NCI-H748 (cell line): ENCODE measurements at regions not wholly inside any gene's neighbourhood (a gene's known extent, or its start where the extent isn't known, plus 50 kb on each side); places are given as distances from the start of the nearest gene placed in this dataset.
A peak's percentile ranks its signal among the peaks of the same experiment; 100 is the strongest.

Experiments
- DNase-seq: peaks from one replicate; lab custom pipeline; 2025; ENCODE audit not compliant: unreplicated experiment; lab: John Stamatoyannopoulos, UW

GRCh38 chr13:80599765-80600164 lies 258.8 kb upstream of the SPRY2 start:
- no peak for DNase-seq

GRCh38 chr13:80598189-80598588 lies 257.3 kb upstream of the SPRY2 start:
- no peak for DNase-seq

- DNase-seq = peak; percentile 3
These were observed 251.2 kb upstream of the SPRY2 start for GRCh38 chr13:80591976-80592740.

GRCh38 chr13:80590551-80590950 lies 249.6 kb upstream of the SPRY2 start:
- no peak for DNase-seq

GRCh38 chr13:80586356-80586755 lies 245.4 kb upstream of the SPRY2 start:
- no peak for DNase-seq

DNA sequence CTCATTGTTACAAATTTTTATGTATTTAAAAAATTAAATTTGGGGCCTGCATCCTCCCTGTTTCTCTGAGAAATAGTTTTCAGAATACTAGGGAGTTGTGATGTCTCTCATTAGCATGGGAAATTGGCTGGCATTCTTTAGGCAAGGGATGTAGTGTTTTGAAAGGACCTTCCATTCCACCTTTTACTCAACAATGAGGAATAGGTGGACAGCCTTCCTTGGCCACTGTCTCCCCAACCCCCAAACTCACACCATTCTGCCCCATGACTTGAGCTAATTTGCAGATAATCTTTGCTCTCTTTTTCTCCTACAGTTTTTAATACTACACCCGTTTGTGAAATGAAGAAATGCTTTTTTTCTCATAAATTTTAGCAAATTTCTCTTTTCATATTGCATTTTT lies 244.6 kb upstream of the SPRY2 start:
- no peak for DNase-seq

- DNase-seq = no peak
These were observed 243.9 kb upstream of the SPRY2 start for GRCh38 chr13:80584785-80585184.

GRCh38 chr13:80584306-80584705 lies 243.4 kb upstream of the SPRY2 start:
- DNase-seq = no peak

DNA sequence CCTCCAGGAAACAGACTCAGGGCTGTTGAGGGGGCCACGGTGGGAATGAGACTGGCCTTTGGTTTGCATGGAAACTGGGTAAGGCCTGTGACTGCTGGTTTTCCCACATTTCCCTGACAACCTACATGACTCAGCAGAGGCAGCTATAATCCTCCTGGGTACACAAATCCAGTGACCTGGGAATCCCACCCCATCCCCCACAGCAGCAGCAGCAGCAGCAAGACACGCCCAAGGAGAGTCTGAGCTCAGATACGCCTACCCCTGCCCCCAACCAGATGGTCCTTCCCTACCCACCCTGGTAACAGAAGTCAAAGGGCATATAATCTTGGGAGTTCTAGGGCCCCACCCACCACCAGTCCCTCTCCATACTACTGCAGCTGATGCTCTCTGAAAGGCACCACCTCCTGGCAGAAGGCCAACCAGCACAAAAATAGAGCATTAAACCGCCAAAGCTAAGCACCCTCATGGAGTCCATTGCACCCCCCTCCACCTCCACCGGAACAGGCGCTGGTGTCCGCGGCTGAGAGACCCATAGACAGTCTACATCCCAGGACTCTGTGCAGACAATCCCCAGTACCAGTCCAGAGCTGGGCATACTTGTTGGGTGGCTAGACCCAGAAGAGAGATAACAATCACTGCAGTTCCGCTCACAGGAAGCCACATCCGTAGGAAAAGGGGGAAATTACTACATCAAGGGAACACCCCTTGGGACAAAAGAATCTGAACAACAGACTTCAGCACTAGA lies 237.2 kb upstream of the SPRY2 start:
- peak; percentile 39 for DNase-seq

GRCh38 chr13:80577285-80577684 lies 236.4 kb upstream of the SPRY2 start:
- DNase-seq = no peak

DNA sequence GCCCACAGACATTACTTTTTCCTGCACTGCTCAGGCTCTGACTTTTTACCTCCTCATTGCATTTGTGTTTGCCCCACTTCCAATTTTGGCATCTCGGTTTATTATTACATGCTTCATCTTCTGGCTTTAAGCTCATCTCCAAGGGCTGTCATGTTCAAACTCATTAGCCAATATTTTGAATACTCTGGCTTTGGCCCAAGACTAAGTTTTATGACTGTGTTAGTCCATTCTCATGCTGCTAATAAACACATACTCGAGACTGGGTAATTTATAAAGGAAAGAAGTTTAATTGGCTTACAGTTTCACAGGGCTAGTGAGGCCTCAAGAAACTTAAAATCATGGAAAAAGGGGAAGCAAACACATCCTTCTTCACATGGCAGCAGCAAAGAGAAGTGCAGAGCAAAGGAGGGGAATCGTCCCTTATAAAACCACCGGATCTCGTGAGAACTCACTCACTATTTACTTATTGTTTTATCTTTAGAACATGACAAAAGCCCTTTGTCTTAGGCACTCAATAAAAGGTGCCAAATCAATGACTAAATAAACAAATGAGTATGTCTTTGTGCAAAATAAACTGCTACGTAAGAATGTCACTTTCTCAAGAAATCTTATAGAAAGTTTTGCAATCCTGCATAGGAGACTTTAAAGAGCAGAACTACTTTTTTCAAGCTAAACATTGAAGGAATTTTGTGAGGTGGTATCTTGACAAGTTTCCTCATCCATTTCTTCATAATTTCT lies 233.4 kb upstream of the SPRY2 start:
- peak; percentile 31 for DNase-seq

DNA sequence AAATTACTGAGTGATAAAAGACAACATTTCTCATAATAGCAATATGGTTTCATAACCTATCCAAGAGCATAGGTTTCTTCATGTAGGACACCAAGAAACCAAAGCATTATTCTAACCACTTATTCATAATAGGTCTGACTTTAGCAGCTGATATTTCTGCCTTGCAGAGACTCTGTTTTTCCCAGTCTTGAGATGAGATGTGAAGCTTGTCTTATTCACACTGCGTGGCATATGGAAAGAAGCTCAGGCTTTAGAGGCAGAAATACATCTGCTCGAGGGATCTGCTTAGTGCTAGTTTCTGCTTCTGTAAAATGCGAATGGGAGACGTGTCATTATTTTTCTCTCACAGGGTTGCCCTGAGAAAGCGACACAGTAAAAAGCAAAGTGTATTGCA lies 232.0 kb upstream of the SPRY2 start:
- peak; percentile 14 for DNase-seq

DNA sequence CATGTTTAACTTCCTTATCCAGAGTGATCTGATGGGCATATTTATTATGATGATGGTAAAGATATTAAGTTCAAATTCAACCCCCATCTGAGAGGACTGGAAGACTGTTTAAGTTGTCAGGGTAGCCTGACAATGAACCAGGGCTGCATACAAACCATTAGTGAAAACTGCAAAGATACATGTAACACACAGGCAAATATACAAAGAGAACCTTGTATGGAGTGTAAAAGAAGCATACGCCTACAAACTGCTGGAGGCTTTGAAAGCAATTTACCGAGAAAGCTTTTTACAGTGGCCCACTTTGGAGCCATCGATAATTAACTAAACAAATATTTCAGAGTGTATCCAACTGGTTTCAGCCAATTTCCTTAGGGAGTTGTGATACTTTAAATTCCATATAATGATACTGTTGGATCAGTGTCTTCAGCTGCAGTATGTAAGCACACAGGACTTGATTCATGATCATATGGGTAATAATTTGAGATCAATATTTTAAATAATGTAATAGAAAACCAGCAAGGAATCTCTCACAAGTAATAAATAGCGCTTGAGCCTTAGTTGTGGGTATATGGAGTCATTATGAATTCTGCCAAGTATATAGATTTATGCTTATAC lies 231.5 kb upstream of the SPRY2 start:
- DNase-seq = peak; percentile 98

- peak; percentile 34 for DNase-seq
These were observed 230.7 kb upstream of the SPRY2 start for GRCh38 chr13:80571346-80572307.

DNA sequence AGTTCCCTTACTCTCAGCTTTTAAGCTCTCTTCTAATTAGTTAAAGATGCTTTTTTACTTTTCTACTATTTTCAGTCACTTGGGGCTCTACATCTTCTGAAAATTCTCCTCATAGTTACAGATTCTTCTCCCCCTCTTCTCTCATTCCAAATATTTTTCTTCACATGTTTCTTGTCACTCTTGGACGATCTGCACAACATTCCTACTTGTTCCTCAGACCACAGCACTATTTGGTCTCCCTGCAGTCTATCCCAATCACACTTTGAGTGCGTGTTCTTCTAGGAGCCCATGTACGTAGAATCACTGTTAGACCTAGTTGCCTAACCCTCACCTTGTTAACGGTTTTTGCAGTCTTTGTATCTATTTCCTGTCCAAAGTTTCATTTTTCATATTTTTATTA lies 222.5 kb upstream of the SPRY2 start:
- DNase-seq = no peak

GRCh38 chr13:80562433-80563156 lies 221.7 kb upstream of the SPRY2 start:
- peak; percentile 97 for DNase-seq

GRCh38 chr13:80560609-80561008 lies 219.7 kb upstream of the SPRY2 start:
- DNase-seq = no peak

DNA sequence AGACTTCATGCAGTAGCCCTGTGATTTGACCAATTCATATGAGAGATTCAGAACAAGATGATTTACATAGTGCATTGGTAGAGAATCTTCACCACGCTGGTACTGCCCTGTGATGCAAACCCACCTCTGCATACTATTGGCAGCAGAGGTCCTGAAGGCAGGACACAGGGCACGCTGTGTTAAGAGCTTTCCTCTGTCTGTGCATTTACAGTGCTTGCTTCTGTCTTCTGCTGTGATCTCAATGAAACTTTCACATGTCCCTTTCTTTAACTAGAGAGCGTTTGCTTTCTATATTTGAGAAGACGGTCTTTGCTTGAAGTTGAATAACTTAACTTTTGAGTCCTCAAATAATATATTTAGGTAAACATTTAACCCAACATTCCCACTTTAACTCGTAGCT lies 219.0 kb upstream of the SPRY2 start:
- no peak for DNase-seq

DNA sequence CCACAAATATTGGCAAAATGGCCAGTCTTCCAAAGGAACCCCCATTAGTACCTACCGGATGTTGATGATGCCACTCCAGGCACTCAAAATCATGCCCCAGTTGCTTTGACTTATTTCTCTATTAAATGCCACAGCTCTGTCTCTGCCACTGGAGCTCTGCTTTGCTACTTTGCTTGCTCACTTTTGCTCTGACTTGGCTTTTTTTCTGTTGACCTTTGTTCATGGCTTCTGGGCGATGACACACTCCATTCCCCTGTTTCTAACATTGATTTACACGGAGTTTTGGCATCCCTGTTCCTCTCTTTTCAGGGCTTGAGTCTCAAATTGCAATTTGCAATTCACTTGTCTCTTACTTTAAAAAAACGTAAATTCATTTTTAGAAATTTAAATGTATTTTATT lies 217.1 kb upstream of the SPRY2 start:
- no peak for DNase-seq
